Activated CD8-positive, alpha-beta memory T cell treated with anti-CD3 and anti-CD28 coated beads for 48 hours (primary cell): ENCODE measurements at regions not wholly inside any gene's neighbourhood (a gene's known extent, or its start where the extent isn't known, plus 50 kb on each side); places are given as distances from the start of the nearest gene placed in this dataset.

ENCODE experiments used
- DNase-seq, 3 experiments: peaks; one replicate each; pipeline ENCODE4 v3.0.0-alpha.2; 2020; ENCODE audit warnings: low read depth in 2 of 3, low spot score in 2 of 3

GRCh38 chr14:98470663-98471062 is 801.3 kb downstream of the BCL11B start:
- no peak for DNase-seq

- no peak for DNase-seq
These were observed 797.1 kb downstream of the BCL11B start for GRCh38 chr14:98474900-98475299.

GRCh38 chr14:98477935-98478334 is 794.1 kb downstream of the BCL11B start:
- DNase-seq: no peak

GRCh38 chr14:98489115-98489514 is 782.9 kb downstream of the BCL11B start:
- no peak for DNase-seq

GRCh38 chr14:98494582-98494981 is 777.4 kb downstream of the BCL11B start:
- DNase-seq: no peak

- DNase-seq: no peak
These were observed 773.7 kb downstream of the BCL11B start for GRCh38 chr14:98498019-98498885.

DNA sequence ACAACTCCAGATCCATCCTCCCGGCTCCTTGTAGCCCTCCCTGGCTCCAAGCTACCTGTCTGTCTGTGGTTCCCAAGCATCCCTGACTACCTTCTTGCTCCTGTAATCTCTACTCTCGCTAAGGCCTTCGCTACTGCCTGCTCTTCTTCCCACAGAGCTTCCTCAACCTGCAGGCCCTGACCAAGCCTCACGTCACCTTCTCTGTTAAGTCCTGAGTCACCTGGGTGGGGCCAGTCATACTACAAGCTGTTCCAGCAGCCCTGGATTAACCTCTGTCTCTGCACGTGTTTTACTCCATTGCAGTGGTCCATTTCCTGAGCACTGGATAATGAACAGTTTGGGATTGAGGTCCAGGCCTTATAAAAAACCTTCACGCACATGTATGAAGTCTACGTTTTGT is 770.7 kb downstream of the BCL11B start:
- no peak for DNase-seq

- DNase-seq: no peak
These were observed 770.2 kb downstream of the BCL11B start for GRCh38 chr14:98501836-98502235.

GRCh38 chr14:98503086-98503815 is 768.7 kb downstream of the BCL11B start:
- DNase-seq: no peak

DNA sequence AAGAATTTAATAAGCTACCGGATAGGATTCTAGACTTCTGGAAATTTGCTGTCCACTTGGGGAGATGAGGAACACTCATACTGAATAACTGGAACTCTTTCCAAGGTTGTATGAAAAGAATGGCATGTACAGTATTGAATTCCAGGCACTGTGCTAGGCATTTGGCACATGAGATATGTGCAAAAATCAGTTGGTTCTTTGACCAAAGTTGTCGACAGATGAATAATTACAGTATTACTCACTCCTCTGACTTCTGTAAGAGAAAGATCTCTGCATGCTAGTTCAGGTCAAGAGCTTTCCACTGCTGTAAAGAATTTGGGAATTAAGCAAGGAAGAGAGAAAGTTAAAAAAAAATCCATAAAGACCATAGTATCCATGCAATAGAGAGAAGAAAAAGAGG is 764.7 kb downstream of the BCL11B start:
- DNase-seq: no peak

GRCh38 chr14:98510392-98510791 is 761.6 kb downstream of the BCL11B start:
- no peak for DNase-seq

DNA sequence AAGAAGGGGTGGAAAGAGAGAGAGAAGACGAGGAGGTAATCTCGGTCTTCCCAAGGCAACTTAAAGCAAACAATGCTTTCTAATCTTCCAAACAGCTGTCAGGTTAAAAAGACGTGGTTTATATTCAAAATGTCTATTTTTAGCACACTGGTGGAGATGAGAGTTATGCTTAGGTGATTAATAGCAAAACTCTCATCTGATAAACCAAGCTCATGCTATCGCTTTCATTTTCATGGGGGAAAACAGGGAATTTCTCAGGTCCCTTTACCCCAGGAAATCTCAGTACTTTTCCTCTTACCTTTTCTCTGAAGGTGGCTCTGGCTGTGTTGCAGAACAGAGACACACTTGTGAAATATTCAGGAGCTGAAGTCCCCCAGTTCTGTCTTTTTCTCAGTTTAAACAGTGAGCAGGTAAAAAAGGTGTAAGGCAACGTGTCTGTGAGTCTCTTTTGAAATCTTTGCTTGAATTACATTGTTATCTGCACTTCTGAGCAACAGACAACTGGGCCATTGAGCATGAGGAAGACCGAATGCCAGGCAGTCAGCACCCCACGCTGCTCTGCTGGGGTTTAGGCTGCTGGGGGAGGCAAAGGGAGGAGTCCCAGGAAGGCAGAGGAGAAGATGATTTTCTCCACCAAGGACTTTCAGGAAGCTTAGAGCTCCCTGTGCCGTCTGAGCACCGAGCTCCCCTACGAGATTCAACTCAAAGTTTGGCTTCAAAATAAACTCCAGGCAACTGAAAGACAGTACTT is 759.3 kb downstream of the BCL11B start:
- DNase-seq: no peak

DNA sequence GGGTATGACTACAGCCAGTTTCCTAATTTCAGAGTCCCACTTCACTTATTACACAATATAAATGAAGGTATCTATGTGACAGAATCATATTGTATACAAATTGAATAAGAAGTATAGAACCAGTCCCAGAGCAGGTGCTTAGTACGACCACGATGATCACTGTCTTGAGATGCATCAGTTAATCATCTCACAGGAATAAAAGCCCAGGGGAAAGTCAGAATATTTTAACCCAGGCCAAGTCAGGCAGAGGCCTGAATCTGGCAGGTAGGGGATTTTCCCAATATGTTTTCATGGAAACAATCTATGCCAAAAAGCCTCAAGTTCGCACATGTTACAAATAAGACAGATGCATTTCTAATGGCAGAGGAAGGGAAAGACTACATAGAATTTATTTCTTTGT is 758.4 kb downstream of the BCL11B start:
- no peak for DNase-seq

GRCh38 chr14:98514016-98514415 is 758.0 kb downstream of the BCL11B start:
- DNase-seq: no peak

DNA sequence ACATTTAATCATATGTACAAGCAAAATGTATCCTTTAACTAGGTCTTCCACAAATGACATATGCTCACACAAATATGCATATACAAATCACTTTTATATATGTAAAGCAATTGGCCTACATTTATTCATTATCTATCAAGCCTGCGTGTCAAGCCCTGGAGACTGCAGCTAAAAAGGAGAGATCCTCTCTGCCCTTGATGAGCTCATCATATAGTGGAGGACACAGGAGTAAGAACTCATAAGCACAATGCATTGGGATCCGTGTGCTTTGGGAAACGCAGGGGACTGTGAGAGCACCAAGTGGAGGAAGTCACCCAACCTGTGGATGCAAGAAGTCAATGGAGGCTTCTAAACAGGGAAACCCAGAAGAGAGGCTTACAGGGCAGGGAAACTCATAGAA is 735.7 kb downstream of the BCL11B start:
- no peak for DNase-seq

GRCh38 chr14:98542316-98542715 is 729.7 kb downstream of the BCL11B start:
- DNase-seq: no peak

- DNase-seq: no peak
These were observed 728.9 kb downstream of the BCL11B start for GRCh38 chr14:98543074-98543473.

DNA sequence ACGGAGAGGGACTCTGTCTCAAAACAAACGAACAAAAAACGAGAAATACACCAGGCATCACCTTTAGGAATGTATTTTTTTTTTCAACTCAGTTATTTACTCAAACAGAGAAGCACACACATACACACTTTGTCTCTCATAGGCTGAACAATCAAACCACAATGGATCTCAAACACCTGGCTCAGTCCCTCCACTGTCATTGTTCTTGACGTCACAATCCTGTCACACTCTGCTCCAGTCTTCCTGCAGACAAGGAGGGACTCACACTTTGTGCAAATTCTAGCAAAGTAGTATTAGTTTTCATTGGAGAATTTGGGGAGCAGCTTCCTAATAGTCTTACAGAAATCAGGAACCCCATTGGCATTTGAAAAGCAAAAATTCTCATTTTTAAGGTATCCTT is 727.8 kb downstream of the BCL11B start:
- no peak for DNase-seq

GRCh38 chr14:98545181-98545580 is 726.8 kb downstream of the BCL11B start:
- no peak for DNase-seq

GRCh38 chr14:98548071-98548686 is 723.8 kb downstream of the BCL11B start:
- no peak for DNase-seq

DNA sequence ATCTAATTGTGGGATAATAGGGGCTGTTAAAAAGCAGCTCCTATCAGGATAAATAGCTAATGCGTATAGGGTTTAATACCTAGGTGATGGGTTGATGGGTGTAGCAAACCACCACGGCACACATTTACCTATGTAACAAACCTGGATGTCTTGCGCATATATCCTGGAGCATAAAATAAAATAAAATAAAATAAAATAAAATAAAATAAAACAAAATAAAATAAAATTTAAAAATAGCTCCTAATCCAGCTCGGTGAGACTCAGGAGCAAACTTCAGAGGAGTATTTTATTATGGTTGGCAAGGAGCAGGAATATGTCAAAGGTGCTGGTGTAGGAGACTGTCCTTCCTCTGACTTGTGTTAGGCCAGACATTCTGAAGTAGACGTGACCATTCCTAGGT is 721.0 kb downstream of the BCL11B start:
- DNase-seq: no peak
